Stimulated activated CD4-positive, alpha-beta T cell treated with anti-CD3 and anti-CD28 coated beads, TNF-alpha, amount 100 ng/mL, for 1 hour (primary cell): ENCODE measurements at regions not wholly inside any gene's neighbourhood (a gene's known extent, or its start where the extent isn't known, plus 50 kb on each side); places are given as distances from the start of the nearest gene placed in this dataset.

ENCODE experiments used
- DNase-seq, 3 donors: peaks; one replicate each; pipeline ENCODE4 v3.0.0-alpha.2; 2020; ENCODE audit warnings: low read depth in 3 of 3, low spot score in 1 of 3

DNA sequence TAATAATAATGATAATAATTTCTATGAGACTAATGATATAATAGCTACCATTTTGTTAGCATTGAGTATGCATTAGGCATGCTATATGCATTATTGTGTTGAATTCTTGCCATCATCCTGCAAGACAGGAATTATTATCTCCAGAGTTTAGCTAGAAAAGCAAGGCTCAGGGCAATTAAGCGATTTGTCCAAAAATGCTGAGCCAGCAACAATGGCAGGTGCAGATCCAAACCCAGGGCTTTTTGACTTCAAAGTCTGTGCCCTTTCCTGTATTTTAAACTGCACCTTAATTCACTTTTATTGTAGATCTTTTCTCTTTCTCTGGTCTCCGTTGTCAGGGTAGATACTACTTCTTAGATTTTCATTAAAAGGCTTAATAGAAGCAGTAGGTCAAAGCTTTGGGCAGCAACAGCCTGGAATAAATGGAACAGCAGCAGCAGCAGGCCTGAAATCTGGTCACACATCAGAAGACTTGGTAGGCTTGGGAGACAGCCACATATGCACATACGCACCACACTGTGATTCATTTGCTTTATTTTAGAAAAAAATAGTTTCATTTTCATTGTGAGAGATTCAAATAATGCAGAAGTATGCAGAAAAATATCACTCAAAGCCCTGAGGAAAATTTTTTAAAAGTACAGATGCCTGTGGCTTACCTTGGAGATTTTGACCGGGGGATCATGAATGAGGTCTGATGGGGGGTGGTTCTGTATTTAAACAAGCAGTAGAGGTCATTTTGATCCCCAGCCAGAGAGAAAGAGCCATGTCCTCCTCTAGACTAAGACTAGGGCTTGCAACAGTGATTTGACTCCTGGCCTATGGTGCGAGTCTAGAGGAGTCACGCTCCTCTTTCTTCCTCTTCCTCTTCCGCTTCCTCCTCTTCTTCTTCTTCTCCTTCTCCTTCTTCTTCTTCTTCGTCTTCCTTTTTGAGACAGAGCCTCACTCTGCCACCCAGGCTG is 455.7 kb downstream of the TSN start:
- DNase-seq = no peak

GRCh38 chr2:122213312-122213711 is 457.9 kb downstream of the TSN start:
- no peak for DNase-seq

GRCh38 chr2:122216071-122216470 is 460.6 kb downstream of the TSN start:
- DNase-seq = no peak

GRCh38 chr2:122216901-122217300 is 461.4 kb downstream of the TSN start:
- DNase-seq = no peak

- DNase-seq = no peak
Observed at GRCh38 chr2:122218596-122218995, 463.1 kb downstream of the TSN start.

DNA sequence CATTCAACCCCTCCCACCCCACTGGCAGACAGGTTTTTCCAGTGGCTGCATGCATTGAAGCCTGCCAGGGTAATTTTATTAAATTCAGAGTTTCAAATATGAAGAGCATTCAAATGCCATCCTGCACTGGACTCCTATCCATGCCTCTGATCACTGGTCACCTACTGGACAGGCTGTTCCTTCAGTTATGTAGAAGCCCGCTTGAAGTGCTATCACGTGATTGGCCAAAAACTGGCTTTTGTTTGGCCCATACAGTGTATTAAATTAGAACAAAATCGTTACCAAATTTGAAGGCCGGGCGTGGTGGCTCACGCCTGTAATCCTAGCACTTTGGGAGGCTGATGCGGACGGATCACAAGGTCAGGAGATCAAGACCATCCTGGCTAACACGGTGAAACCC is 464.1 kb downstream of the TSN start:
- no peak for DNase-seq

GRCh38 chr2:122221665-122222064 is 466.2 kb downstream of the TSN start:
- DNase-seq = no peak

- no peak for DNase-seq
Observed at GRCh38 chr2:122231296-122231695, 475.8 kb downstream of the TSN start.

DNA sequence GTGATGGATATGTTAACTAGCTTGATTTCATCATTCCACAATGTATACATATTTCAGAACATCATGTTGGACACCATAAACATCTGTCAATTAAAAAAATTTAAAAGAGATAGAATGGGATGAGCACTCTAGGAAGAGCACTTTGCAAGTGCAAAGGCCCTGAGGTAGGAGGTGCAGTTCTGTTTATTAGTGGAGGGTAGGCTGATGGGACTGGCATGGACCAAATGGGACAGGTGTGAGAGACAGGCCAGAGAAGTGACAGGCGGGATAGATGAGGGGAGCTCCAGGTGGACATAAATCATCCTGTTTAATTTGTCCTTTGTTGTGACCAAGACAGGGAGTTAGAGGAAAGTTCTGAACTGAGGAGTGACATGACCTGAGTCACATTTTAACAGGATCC is 477.9 kb downstream of the TSN start:
- no peak for DNase-seq

GRCh38 chr2:122236152-122236874 is 480.9 kb downstream of the TSN start:
- no peak for DNase-seq

GRCh38 chr2:122236925-122237324 is 481.5 kb downstream of the TSN start:
- no peak for DNase-seq

DNA sequence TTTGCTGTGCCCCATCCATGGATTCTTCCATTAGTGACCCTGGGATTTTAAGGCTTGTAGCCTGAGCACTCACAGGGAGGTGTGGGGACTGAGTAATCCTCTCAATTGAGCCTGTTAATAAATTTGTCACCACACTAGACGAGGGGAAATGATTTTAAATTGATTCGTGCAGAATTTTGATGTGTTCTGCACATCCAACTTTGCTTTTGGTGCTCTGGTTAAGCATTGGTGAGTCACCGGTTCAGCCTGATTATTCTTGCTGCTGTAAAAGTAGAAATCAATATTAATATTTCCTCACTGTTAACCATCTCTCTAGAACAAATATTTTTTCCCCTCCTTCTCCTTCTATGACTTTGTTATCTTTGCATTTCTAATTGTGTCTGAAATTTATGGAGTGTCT is 482.0 kb downstream of the TSN start:
- no peak for DNase-seq

DNA sequence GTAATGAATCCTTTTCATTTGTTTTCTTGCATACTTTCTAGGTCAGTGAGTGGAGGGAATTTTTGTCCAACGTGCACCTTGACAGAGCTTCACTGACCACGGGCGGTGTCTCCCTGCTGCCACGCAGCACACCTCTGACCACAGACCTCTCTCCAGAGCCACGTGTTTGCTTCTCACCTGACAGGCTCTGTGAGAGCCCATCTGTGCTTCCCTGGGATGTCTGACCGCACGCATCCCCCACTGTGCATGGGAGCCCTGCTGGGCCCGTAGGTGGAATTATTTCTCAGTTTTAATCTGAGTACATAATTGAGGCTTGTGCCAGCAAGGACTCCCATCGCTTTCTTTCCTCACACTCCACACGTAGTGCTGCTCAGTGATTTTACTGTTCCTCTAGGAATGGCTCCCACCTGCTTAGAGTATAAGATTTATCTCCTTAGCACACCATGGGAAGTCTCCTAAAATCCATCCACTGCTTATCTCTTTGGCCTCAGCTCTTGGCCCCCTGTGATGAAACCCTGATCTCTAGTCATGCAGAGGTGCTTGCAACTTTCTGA is 482.6 kb downstream of the TSN start:
- no peak for DNase-seq

- DNase-seq = no peak
Observed at GRCh38 chr2:122239440-122239839, 484.0 kb downstream of the TSN start.

DNA sequence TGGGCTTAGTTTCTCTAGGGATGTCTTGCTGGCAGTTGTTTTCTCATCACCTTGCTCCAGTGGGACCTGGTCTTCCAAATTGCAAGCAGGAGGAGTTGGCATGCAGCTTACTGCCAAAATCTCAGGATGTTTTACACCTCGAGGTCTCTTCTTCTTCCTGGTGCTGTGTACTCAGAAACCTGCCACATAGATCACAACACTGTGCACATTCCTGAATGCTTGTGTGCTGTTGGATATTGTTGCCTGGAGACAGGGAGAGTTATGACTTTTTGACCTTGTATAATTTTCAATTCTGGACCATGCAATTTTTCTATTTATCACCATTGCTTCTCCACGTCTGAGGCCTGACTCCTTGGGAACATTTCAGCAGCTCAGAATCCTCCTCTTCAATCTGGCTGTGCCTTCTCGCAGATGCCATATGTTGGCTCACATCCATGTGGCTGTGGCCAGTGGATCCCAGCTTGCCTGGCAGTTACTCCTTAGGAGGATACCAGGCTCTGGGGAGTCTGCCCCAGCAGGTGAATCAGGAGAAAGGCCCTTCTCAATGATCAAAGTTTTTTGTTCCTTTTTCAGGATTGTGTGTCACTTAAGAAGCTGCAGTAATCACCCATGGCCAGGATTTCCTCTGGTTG is 489.3 kb downstream of the TSN start:
- no peak for DNase-seq

DNA sequence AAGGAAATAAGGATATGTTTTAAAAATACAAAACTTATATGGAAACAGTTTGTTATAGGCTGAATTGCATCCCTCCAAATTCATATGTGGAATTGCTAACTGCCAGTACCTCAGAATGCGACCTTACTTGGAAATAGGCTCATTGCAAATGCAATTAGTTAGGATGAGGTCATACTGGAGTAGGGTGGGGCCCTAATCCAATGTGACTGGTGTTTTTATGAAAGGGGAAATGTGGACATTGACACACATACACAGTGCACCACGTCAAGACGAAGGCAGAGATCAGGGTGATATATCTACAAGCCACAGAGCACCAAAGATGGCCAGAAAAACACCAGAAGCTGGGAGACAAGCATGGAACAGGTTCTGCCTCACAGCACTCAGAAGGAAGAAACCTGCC is 494.2 kb downstream of the TSN start:
- no peak for DNase-seq

DNA sequence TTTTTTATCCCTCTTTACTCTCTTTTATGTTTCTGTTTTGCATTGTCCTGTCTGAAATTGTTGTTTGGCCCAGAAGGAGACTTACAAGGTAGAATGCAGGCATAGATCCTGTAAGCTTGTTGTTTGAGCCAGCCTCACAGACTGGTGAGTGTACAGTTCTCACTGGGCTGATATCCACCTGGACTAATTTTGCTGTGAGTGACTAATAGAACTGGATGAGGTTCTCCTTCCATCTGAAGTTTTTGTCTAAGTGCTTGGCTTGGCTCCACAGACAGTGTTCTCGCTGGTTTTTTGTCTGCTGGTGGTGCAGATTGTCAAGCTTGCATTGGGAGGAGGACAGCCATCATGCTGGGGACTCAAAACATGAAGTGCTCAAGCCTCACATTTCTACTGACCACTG is 495.7 kb downstream of the TSN start:
- DNase-seq = no peak

- DNase-seq = no peak
Observed at GRCh38 chr2:122251566-122251965, 496.1 kb downstream of the TSN start.

GRCh38 chr2:122255924-122256323 is 500.5 kb downstream of the TSN start:
- no peak for DNase-seq

GRCh38 chr2:122261911-122262310 is 506.5 kb downstream of the TSN start:
- DNase-seq = no peak

DNA sequence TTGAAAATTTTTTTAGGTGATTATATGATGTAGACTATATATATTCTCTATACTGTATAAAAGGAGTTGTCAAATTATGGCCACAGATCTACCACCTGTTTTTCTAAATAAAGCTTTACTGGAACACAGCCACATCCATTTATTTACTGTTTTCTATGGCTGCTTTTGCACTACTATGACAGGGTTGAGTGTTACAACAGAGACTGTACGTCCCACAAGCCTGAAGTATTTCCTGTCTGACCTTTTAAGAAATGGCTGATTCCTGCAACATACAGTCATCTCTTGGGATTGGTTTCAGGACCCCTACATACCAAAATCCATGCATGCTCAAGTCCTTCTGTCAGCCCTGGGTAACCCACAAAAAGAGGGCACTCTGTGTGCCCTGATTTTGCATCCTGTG is 508.3 kb downstream of the TSN start:
- no peak for DNase-seq

- DNase-seq = no peak
Observed at GRCh38 chr2:122266636-122267035, 511.2 kb downstream of the TSN start.
